Tibial nerve (tissue), 4 donors: ENCODE measurements at regions not wholly inside any gene's neighbourhood (a gene's known extent, or its start where the extent isn't known, plus 50 kb on each side); places are given as distances from the start of the nearest gene placed in this dataset.

ENCODE experiments used
- CTCF ChIP-seq, 5 experiments: fragments of 200-600 bp in 3 of 5; fragments of 450-650 bp in 2 of 5; sonication (generic) in 3 of 5; IDR thresholded peaks; one replicate each; pipeline ENCODE4 v1.5.1; 2016 to 2019; ENCODE audit warnings: antibody characterized with exemption in 5 of 5, mild to moderate bottlenecking in 3 of 5, moderate library complexity in 2 of 5
- EP300 ChIP-seq, 2 donors: sonication (generic); formaldehyde crosslinking; IDR thresholded peaks; one replicate each; pipeline ENCODE4 v1.6.1; 2017; ENCODE audit warnings: antibody characterized with exemption in 2 of 2, mild to moderate bottlenecking in 1 of 2
- POLR2A ChIP-seq, 2 donors: fragments of 450-650 bp; IDR thresholded peaks; one replicate each; pipeline ENCODE4 v1.6.1; 2017; ENCODE audit warnings: antibody characterized with exemption in 2 of 2, mild to moderate bottlenecking in 2 of 2, moderate library complexity in 2 of 2

GRCh38 chr10:20551761-20552160 lies 345.4 kb downstream of the NEBL start:
- TF ChIP-seq CTCF (IDR thresholded peaks at IDR 0.05) (no peak), POLR2A (IDR thresholded peaks at IDR 0.05) (no peak), EP300 (IDR thresholded peaks at IDR 0.05) (no peak)
